ENCODE measurements at regions not wholly inside any gene's neighbourhood (a gene's known extent, or its start where the extent isn't known, plus 50 kb on each side); places are given as distances from the start of the nearest gene placed in this dataset.

- H3K36me3 ChIP-seq (ENCODE audit: control insufficient read depth in 2 of 2, insufficient read depth in 2 of 2, low read length in 1 of 2), result no peaks in the 10 kb centered on the region
- FAIRE-seq, result no peak
- no peaks in the 10 kb centered on the region for H3K27me3 ChIP-seq (replicated peaks in 1 of 2; ENCODE audit: control insufficient read depth in 2 of 2, insufficient read depth in 2 of 2, low read length in 1 of 2)
- RAD21 ChIA-PET (ENCODE audit: unreplicated experiment), result no interaction called here
- no peaks in the 10 kb centered on the region for H4K20me1 ChIP-seq (ENCODE audit: control insufficient read depth, insufficient read depth)
- DNase-seq (ENCODE audit: low read depth, low spot score), result no peak
- H3K79me2 ChIP-seq (ENCODE audit: control insufficient read depth, insufficient read depth, low read length), result no peaks in the 10 kb centered on the region
- H2AFZ ChIP-seq (ENCODE audit: control insufficient read depth, low read depth, low read length), result no peak overlapping the region
- H3K4me2 ChIP-seq (ENCODE audit: control insufficient read depth, insufficient read depth), result no peak overlapping the region
- no peak overlapping the region for H3K27ac ChIP-seq (ENCODE audit: control insufficient read depth, insufficient read depth)
- CTCF ChIA-PET, result no interaction called here
- POLR2A ChIA-PET, result no interaction called here
- no peak for ATAC-seq
- H3K4me1 ChIP-seq (ENCODE audit: control insufficient read depth, insufficient read depth, low read length), result no peaks in the 10 kb centered on the region
- H3K9ac ChIP-seq (ENCODE audit: control insufficient read depth, insufficient read depth, low read length), result no peak overlapping the region
- no peaks in the 10 kb centered on the region for H3K9me3 ChIP-seq (replicated peaks; ENCODE audit: control insufficient read depth, insufficient read depth, low read length)
- intact Hi-C loops (cut with micrococcal nuclease; ENCODE audit: unreplicated experiment) (no loop called here), in situ Hi-C loops (cut with MboI) (no loop called here)
- H3K4me3 ChIP-seq, result no peak overlapping the region
- BruUV-seq (replicated peaks), result no TSS peak
- 55% methylated on average over 1 of the region's 1 CpG for WGBS (ENCODE audit: insufficient coverage, insufficient replicate concordance, low lambda C conversion rate, missing lambda C conversion rate)
- SMC1A ChIA-PET (ENCODE audit: uncharacterized antibody, unreplicated experiment), result interaction anchor here (0.7 kb wide), 1 partner anchor 115 kb away, joined by 3 read pairs; no protein-coding TSS in a partner anchor
- TF ChIP-seq HSF1 (IDR thresholded peaks at IDR 0.05; ENCODE audit: low read depth, low read length), result no peak
- no peak for TF ChIP-seq PML (IDR thresholded peaks at IDR 0.05; ENCODE audit: low read length)
Observed at GRCh38 chr7:46719616-46720015, 798.5 kb upstream of the IGFBP3 start.

DNA sequence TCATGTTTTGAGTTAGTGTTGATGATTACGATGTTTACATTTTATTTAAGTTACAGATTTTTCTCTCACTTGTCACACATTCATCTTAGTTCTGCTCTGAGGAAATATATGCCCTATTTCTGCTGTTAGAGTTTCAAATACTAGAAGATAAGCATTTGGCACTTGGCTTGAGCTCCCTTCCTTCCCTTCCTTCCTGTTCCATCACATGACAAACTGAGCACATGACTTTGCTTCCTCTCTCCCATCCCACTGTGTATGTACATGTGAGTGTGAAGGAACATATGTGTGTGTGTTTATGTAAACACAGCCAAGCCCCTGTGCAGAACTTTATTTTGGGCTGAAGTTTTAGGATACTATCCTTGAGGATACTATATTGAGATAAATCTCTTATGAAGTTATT lies 795.9 kb upstream of the IGFBP3 start:
- no peak overlapping the region for H3K4me2 ChIP-seq (ENCODE audit: control insufficient read depth, insufficient read depth)
- ATAC-seq (no peak), FAIRE-seq (no peak), DNase-seq (ENCODE audit: low read depth, low spot score) (no peak)
- no TSS peak for BruUV-seq (replicated peaks)
- no peak overlapping the region for H2AFZ ChIP-seq (ENCODE audit: control insufficient read depth, low read depth, low read length)
- ChIA-PET RAD21 (ENCODE audit: unreplicated experiment) (no interaction called here), POLR2A (no interaction called here), SMC1A (ENCODE audit: uncharacterized antibody, unreplicated experiment) (interaction anchor here (0.6 to 1.6 kb wide), 3 partner anchors 12 to 31 kb away, joined by 3 to 6 read pairs (median 4); no protein-coding TSS in a partner anchor), CTCF (interaction anchor here (1.6 kb wide), 1 partner anchor 13 kb away, joined by 5 read pairs; no protein-coding TSS in a partner anchor)
- WGBS (ENCODE audit: insufficient coverage, insufficient replicate concordance, low lambda C conversion rate, missing lambda C conversion rate), result 55% methylated on average over 1 of the region's 1 CpG
- no peak overlapping the region for H3K9ac ChIP-seq (ENCODE audit: control insufficient read depth, insufficient read depth, low read length)
- in situ Hi-C loops (cut with MboI), result no loop called here
- intact Hi-C loops (cut with micrococcal nuclease; ENCODE audit: unreplicated experiment), result no loop called here
- no peaks in the 10 kb centered on the region for H4K20me1 ChIP-seq (ENCODE audit: control insufficient read depth, insufficient read depth)
- H3K36me3 ChIP-seq (ENCODE audit: control insufficient read depth in 2 of 2, insufficient read depth in 2 of 2, low read length in 1 of 2), result no peaks in the 10 kb centered on the region
- TF ChIP-seq WRNIP1 (IDR thresholded peaks at IDR 0.05; ENCODE audit: borderline replicate concordance, low read depth, low read length) (no peak), PAX5 (IDR thresholded peaks at IDR 0.05; ENCODE audit: borderline replicate concordance, low read depth, low read length) (no peak), BRCA1 (IDR thresholded peaks at IDR 0.05; ENCODE audit: low read depth, low read length) (no peak), SPI1 (IDR thresholded peaks at IDR 0.05; ENCODE audit: borderline replicate concordance, insufficient read depth, low read depth, low read length) (no peak)
- H3K27ac ChIP-seq (ENCODE audit: control insufficient read depth, insufficient read depth), result no peak overlapping the region
- H3K27me3 ChIP-seq (replicated peaks in 1 of 2; ENCODE audit: control insufficient read depth in 2 of 2, insufficient read depth in 2 of 2, low read length in 1 of 2), result no peaks in the 10 kb centered on the region
- no peaks in the 10 kb centered on the region for H3K79me2 ChIP-seq (ENCODE audit: control insufficient read depth, insufficient read depth, low read length)
- H3K4me1 ChIP-seq (ENCODE audit: control insufficient read depth, insufficient read depth, low read length), result no peaks in the 10 kb centered on the region
- no peak overlapping the region for H3K4me3 ChIP-seq
- no peaks in the 10 kb centered on the region for H3K9me3 ChIP-seq (replicated peaks; ENCODE audit: control insufficient read depth, insufficient read depth, low read length)
